Nephron (organoid): ENCODE measurements at regions not wholly inside any gene's neighbourhood (a gene's known extent, or its start where the extent isn't known, plus 50 kb on each side); places are given as distances from the start of the nearest gene placed in this dataset.

ENCODE experiments used
- H3K27ac Mint-ChIP-seq, 3 experiments: 2 replicates each; pipeline ENCODE4 v1.8.0; 2020; ENCODE audit warnings: mixed read lengths in 3 of 3, mild to moderate bottlenecking in 2 of 3, moderate library complexity in 1 of 3
- H3K27me3 Mint-ChIP-seq: 2 replicates; pipeline ENCODE4 v1.8.0; 2021; ENCODE audit warnings: low read depth, mild to moderate bottlenecking, moderate library complexity, mixed read lengths
- H3K36me3 Mint-ChIP-seq: 2 replicates; pipeline ENCODE4 v1.8.0; 2020; ENCODE audit warnings: low read depth, mixed read lengths
- H3K4me1 Mint-ChIP-seq: 2 replicates; pipeline ENCODE4 v1.8.0; 2020; ENCODE audit warnings: mixed read lengths
- H3K4me3 Mint-ChIP-seq, 3 experiments: 2 replicates each; pipeline ENCODE4 v1.8.0; 2020; ENCODE audit warnings: mild to moderate bottlenecking in 3 of 3, mixed read lengths in 3 of 3, moderate library complexity in 2 of 3
- H3K9me3 Mint-ChIP-seq: 2 replicates; pipeline ENCODE4 v1.8.0; 2020; ENCODE audit warnings: mixed read lengths
- TF ChIP-seq, protein P1 (sequence below), 3 experiments: fragments of 200-600 bp; sonication (generic); IDR thresholded peaks; one replicate each; pipeline ENCODE4 v1.5.0; 2021; ENCODE audit warnings: antibody characterized with exemption in 3 of 3; ENCODE audit not compliant: unreplicated experiment in 3 of 3

GRCh38 chr12:47393403-47393790 is 312.4 kb downstream of the RPAP3 start:
- peak overlapping the region in 1 of 3 experiments; percentile 23 for H3K4me3 Mint-ChIP-seq
- TF ChIP-seq, protein P1, sequence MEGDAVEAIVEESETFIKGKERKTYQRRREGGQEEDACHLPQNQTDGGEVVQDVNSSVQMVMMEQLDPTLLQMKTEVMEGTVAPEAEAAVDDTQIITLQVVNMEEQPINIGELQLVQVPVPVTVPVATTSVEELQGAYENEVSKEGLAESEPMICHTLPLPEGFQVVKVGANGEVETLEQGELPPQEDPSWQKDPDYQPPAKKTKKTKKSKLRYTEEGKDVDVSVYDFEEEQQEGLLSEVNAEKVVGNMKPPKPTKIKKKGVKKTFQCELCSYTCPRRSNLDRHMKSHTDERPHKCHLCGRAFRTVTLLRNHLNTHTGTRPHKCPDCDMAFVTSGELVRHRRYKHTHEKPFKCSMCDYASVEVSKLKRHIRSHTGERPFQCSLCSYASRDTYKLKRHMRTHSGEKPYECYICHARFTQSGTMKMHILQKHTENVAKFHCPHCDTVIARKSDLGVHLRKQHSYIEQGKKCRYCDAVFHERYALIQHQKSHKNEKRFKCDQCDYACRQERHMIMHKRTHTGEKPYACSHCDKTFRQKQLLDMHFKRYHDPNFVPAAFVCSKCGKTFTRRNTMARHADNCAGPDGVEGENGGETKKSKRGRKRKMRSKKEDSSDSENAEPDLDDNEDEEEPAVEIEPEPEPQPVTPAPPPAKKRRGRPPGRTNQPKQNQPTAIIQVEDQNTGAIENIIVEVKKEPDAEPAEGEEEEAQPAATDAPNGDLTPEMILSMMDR (IDR thresholded peaks at IDR 0.05; ENCODE audit: unreplicated experiment in 3 of 3), result no peak

GRCh38 chr12:47391566-47391965 is 311.8 kb upstream of the AMIGO2 start:
- Mint-ChIP-seq H3K4me1 (peaks cover 27% of the 10 kb centered on the region), H3K9me3 (peaks cover 3% of the 10 kb centered on the region), H3K4me3 (no peak overlapping the region), H3K36me3 (no peaks in the 10 kb centered on the region), H3K27ac (peak overlapping the region in 2 of 3 experiments; percentile 38 to 60), H3K27me3 (no peaks in the 10 kb centered on the region)
- TF ChIP-seq, protein P1 (IDR thresholded peaks at IDR 0.05; ENCODE audit: unreplicated experiment in 3 of 3), result no peak

More at GRCh38 chr12:47393403-47393790, 312.4 kb downstream of the RPAP3 start:
- Mint-ChIP-seq H3K27ac (peak overlapping the region; percentile 61 to 66 (median 64)), H3K4me1 (peaks cover 27% of the 10 kb centered on the region), H3K36me3 (peaks cover 4% of the 10 kb centered on the region), H3K27me3 (no peaks in the 10 kb centered on the region), H3K9me3 (peaks cover 14% of the 10 kb centered on the region)

DNA sequence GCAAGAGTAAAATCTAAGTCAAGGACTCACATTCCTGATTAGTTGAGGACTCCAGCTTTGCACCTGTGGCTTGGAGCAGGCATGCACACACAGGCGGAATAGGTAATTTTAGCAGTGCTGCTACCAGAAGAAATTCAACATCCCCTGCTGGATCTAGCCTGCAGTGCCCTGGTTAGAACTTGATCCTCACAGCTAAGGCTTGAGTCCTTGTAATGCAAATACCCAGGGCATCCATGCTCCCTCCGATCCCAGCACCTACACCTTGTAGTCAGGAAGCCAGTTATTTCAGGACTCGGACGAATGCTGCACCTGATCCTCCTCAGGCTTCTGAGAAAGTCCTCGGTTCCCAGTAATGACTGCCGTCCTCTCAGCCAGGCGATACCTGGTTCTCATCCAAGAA is 309.0 kb upstream of the AMIGO2 start:
- Mint-ChIP-seq H3K9me3 (no peaks in the 10 kb centered on the region), H3K27ac (peak overlapping the region in 1 of 3 experiments; percentile 35), H3K4me3 (no peak overlapping the region), H3K4me1 (peaks cover 36% of the 10 kb centered on the region), H3K27me3 (no peaks in the 10 kb centered on the region), H3K36me3 (no peaks in the 10 kb centered on the region)
- TF ChIP-seq, protein P1 (IDR thresholded peaks at IDR 0.05; ENCODE audit: unreplicated experiment in 3 of 3), result no peak

- Mint-ChIP-seq H3K27me3 (no peaks in the 10 kb centered on the region), H3K4me3 (no peak overlapping the region), H3K9me3 (no peaks in the 10 kb centered on the region), H3K27ac (no peak overlapping the region), H3K36me3 (no peaks in the 10 kb centered on the region), H3K4me1 (peaks cover 30% of the 10 kb centered on the region)
- TF ChIP-seq, protein P1 (IDR thresholded peaks at IDR 0.05; ENCODE audit: unreplicated experiment in 3 of 3), result no peak
Measured at GRCh38 chr12:47387994-47388393, 308.2 kb upstream of the AMIGO2 start.

- no peaks in the 10 kb centered on the region for H3K36me3 Mint-ChIP-seq
Measured at GRCh38 chr12:47385653-47386052, 305.9 kb upstream of the AMIGO2 start.

DNA sequence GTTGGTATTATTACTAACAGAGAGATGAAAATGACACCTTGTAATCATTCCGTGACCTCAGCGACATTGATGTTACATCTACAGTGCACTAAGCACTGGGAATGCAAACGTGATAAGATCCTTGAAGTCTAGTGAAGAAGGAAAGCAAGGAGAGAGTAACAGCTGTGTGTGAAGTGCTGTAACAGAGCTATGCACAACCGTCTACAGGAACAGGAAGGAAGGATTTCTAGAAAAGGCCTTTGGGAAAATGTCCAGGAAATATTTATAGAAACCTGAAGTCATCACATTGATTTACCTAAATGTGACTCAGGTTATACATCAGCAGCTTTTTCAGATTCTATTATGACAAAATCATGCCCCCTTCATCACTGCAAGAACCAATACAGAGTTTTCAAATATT is 304.2 kb upstream of the AMIGO2 start:
- no peaks in the 10 kb centered on the region for H3K27me3 Mint-ChIP-seq
- H3K27ac Mint-ChIP-seq, result peak overlapping the region; percentile 6 to 39 (median 24)
- TF ChIP-seq, protein P1 (IDR thresholded peaks at IDR 0.05; ENCODE audit: unreplicated experiment in 3 of 3), result no peak
- H3K4me3 Mint-ChIP-seq, result no peak overlapping the region
- no peaks in the 10 kb centered on the region for H3K9me3 Mint-ChIP-seq
- peaks cover 19% of the 10 kb centered on the region for H3K4me1 Mint-ChIP-seq
- no peaks in the 10 kb centered on the region for H3K36me3 Mint-ChIP-seq

More at GRCh38 chr12:47385653-47386052, 305.9 kb upstream of the AMIGO2 start:
- Mint-ChIP-seq H3K27ac (peak overlapping the region in 2 of 3 experiments; percentile 7 to 25), H3K9me3 (no peaks in the 10 kb centered on the region), H3K4me1 (peaks cover 16% of the 10 kb centered on the region), H3K27me3 (no peaks in the 10 kb centered on the region), H3K4me3 (no peak overlapping the region)
- TF ChIP-seq, protein P1 (IDR thresholded peaks at IDR 0.05; ENCODE audit: unreplicated experiment in 3 of 3), result no peak
